Kidney (tissue), 13 donors: ENCODE measurements at regions not wholly inside any gene's neighbourhood (a gene's known extent, or its start where the extent isn't known, plus 50 kb on each side); places are given as distances from the start of the nearest gene placed in this dataset.

ENCODE experiments used
- DNase-seq, 5 donors: peaks; one replicate each; pipeline ENCODE4 v3.0.0-alpha.2; 2013 to 2020
- FAIRE-seq: peaks from 2 replicates; lab custom pipeline; 2012; peaks lifted over from hg19 to GRCh38; lab: Jason Lieb, UNC
- H3K27ac ChIP-seq, 2 donors: one replicate each; pipeline ENCODE4 v1.7.0; 2013; ENCODE audit warnings: low read depth in 2 of 2, low read length in 2 of 2, inconsistent platforms in 1 of 2
- H3K27me3 ChIP-seq: one replicate; pipeline ENCODE4 v1.7.1; 2013; ENCODE audit warnings: low read length, inconsistent platforms; ENCODE audit not compliant: control insufficient read depth, insufficient read depth
- H3K36me3 ChIP-seq, 3 donors: one replicate each; pipeline versions ENCODE4 v1.7.0 to v1.7.1; 2013; ENCODE audit warnings: low read length in 3 of 3, control low read depth in 1 of 3, inconsistent platforms in 1 of 3; ENCODE audit not compliant: insufficient read depth in 3 of 3, control insufficient read depth in 2 of 3
- H3K4me1 ChIP-seq, 3 donors: one replicate each; pipeline versions ENCODE4 v1.7.0 to v1.7.1; 2013; ENCODE audit warnings: low read length in 3 of 3, inconsistent platforms in 1 of 3, low read depth in 1 of 3; ENCODE audit not compliant: control insufficient read depth in 2 of 3, insufficient read depth in 2 of 3
- H3K4me3 ChIP-seq, 3 donors: one replicate each; pipeline versions ENCODE4 v1.7.0 to v1.8.1; 2013; ENCODE audit warnings: low read length in 3 of 3, control low read depth in 1 of 3, inconsistent platforms in 1 of 3
- H3K9ac ChIP-seq, 3 donors: one replicate each; pipeline versions ENCODE4 v1.7.0 to v1.7.1; 2013; ENCODE audit warnings: low read length in 3 of 3, control low read depth in 1 of 3, inconsistent platforms in 1 of 3
- H3K9me3 ChIP-seq, 3 donors: one replicate each; pipeline versions ENCODE4 v1.7.0 to v1.7.1; 2013; ENCODE audit warnings: low read length in 3 of 3, control low read depth in 1 of 3, inconsistent platforms in 1 of 3; ENCODE audit not compliant: control insufficient read depth in 2 of 3, insufficient read depth in 1 of 3
- CTCF ChIP-seq: IDR thresholded peaks from 3 replicates; pipeline ENCODE4 v1.5.1; 2012; ENCODE audit warnings: mild to moderate bottlenecking, moderate library complexity, borderline replicate concordance; ENCODE audit not compliant: insufficient read depth; ENCODE audit errors: extremely low read depth
- intact Hi-C: fragments of 100-400 bp; cut with DNase I; formaldehyde crosslinking; loops from one replicate; pipeline ENCODE4 v1.11.1; 2022
- donor health status: control.
- donor health status: control.
- donor health status: control.
- donor health status: control.
- donor health status: control.
- donor health status: DM: yes; HTN: yes; CAD: no.
- donor health status: Normal renal cell carcinoma (clear cell type).

- TF ChIP-seq CTCF, result no peak
- Histone ChIP-seq H3K9me3 (no peaks in the 10 kb centered on the region), H3K9ac (no peak overlapping the region), H3K27me3 (no peaks in the 10 kb centered on the region), H3K36me3 (no peaks in the 10 kb centered on the region), H3K27ac (no peak overlapping the region), H3K4me1 (no peaks in the 10 kb centered on the region), H3K4me3 (no peak overlapping the region)
- FAIRE-seq (no peak), DNase-seq (no peak)
- intact Hi-C loops, result no loop called here
These were observed 1055.9 kb downstream of the CDH18 start for GRCh38 chr5:18932081-18932480.

- Histone ChIP-seq H3K9ac (no peak overlapping the region), H3K9me3 (no peaks in the 10 kb centered on the region), H3K36me3 (no peaks in the 10 kb centered on the region), H3K4me1 (no peaks in the 10 kb centered on the region), H3K27me3 (no peaks in the 10 kb centered on the region), H3K27ac (no peak overlapping the region), H3K4me3 (no peak overlapping the region)
- TF ChIP-seq CTCF, result no peak
- DNase-seq (no peak), FAIRE-seq (no peak)
- intact Hi-C loops, result no loop called here
These were observed 1043.2 kb downstream of the CDH18 start for GRCh38 chr5:18944771-18945170.

GRCh38 chr5:18954239-18954638 is 1033.8 kb downstream of the CDH18 start:
- H3K36me3 ChIP-seq, result no peaks in the 10 kb centered on the region

More at GRCh38 chr5:18954239-18954638, 1033.8 kb downstream of the CDH18 start:
- Histone ChIP-seq H3K27ac (no peak overlapping the region), H3K4me3 (no peak overlapping the region), H3K9ac (no peak overlapping the region), H3K4me1 (no peaks in the 10 kb centered on the region), H3K27me3 (no peaks in the 10 kb centered on the region), H3K9me3 (no peaks in the 10 kb centered on the region)
- no peak for TF ChIP-seq CTCF
- no peak for DNase-seq
- intact Hi-C loops, result no loop called here
- FAIRE-seq, result no peak
